ENCODE measurements at regions not wholly inside any gene's neighbourhood (a gene's known extent, or its start where the extent isn't known, plus 50 kb on each side); places are given as distances from the start of the nearest gene placed in this dataset.
"Not testable (repeated sequence)": the region's sequence is repeated elsewhere in the genome, so short reads cannot be mapped to it uniquely, and the experiment has no call there.

- no peak overlapping the region for H3K4me3 ChIP-seq (ENCODE audit: control insufficient read depth in 1 of 7, extremely low read depth in 1 of 7, insufficient read depth in 4 of 7, low read depth in 2 of 7, low read length in 6 of 7)
- ChIA-PET POLR2A (no interaction called here), CTCF (no interaction called here)
- H3K4me1 ChIP-seq (ENCODE audit: control extremely low read depth in 1 of 4, control insufficient read depth in 4 of 4, insufficient read depth in 4 of 4, low read length in 3 of 4) = no peaks in the 10 kb centered on the region
- H3K36me3 ChIP-seq (ENCODE audit: control insufficient read depth in 4 of 4, insufficient read depth in 4 of 4, low read length in 3 of 4) = no peaks in the 10 kb centered on the region
- H3K27me3 ChIP-seq (replicated peaks in 2 of 5; ENCODE audit: control insufficient read depth in 4 of 5, insufficient read depth in 5 of 5, low read length in 4 of 5) = no peaks in the 10 kb centered on the region
- WGBS (ENCODE audit: insufficient coverage) = 100% methylated on average over 2 of the region's 3 CpGs
- DNase-seq = no peak
- no peak overlapping the region for H3K27ac ChIP-seq (ENCODE audit: insufficient read depth in 1 of 2, low read depth in 1 of 2, low read length in 2 of 2, poor library complexity in 1 of 2, severe bottlenecking in 2 of 2)
- peaks cover 0 to 1% (median 0%) of the 10 kb centered on the region in 5 experiments for H3K9me3 ChIP-seq (ENCODE audit: control extremely low read depth in 1 of 5, control insufficient read depth in 4 of 5, insufficient read depth in 2 of 5, low read depth in 1 of 5, low read length in 4 of 5)
These were observed 138.1 kb downstream of the ARL5B start for GRCh38 chr10:18797286-18797685.

- Histone ChIP-seq H3K27me3 (replicated peaks in 2 of 5; ENCODE audit: control insufficient read depth in 4 of 5, insufficient read depth in 5 of 5, low read length in 4 of 5) (no peaks in the 10 kb centered on the region), H3K27ac (ENCODE audit: insufficient read depth in 1 of 2, low read depth in 1 of 2, low read length in 2 of 2, poor library complexity in 1 of 2, severe bottlenecking in 2 of 2) (no peak overlapping the region), H3K4me1 (ENCODE audit: control extremely low read depth in 1 of 4, control insufficient read depth in 4 of 4, insufficient read depth in 4 of 4, low read length in 3 of 4) (no peaks in the 10 kb centered on the region), H3K36me3 (ENCODE audit: control insufficient read depth in 4 of 4, insufficient read depth in 4 of 4, low read length in 3 of 4) (no peaks in the 10 kb centered on the region), H3K9me3 (ENCODE audit: control extremely low read depth in 1 of 5, control insufficient read depth in 4 of 5, insufficient read depth in 2 of 5, low read depth in 1 of 5, low read length in 4 of 5) (no peaks in the 10 kb centered on the region), H3K4me3 (ENCODE audit: control insufficient read depth in 1 of 7, extremely low read depth in 1 of 7, insufficient read depth in 4 of 7, low read depth in 2 of 7, low read length in 6 of 7) (no peak overlapping the region)
- WGBS (ENCODE audit: insufficient coverage) = 41% methylated on average over 2 of the region's 2 CpGs
- POLR2A ChIA-PET = no interaction called here
- DNase-seq = peak; percentile 1 to 26 (median 24)
- CTCF ChIA-PET = no interaction called here
These were observed 162.9 kb downstream of the ARL5B start for GRCh38 chr10:18822156-18822555.

- CTCF ChIA-PET = no interaction called here
- POLR2A ChIA-PET = no interaction called here
- WGBS (ENCODE audit: insufficient coverage) = 75% methylated on average over 1 of the region's 2 CpGs
- Histone ChIP-seq H3K36me3 (ENCODE audit: control insufficient read depth in 4 of 4, insufficient read depth in 4 of 4, low read length in 3 of 4) (no peaks in the 10 kb centered on the region), H3K4me1 (ENCODE audit: control extremely low read depth in 1 of 4, control insufficient read depth in 4 of 4, insufficient read depth in 4 of 4, low read length in 3 of 4) (no peaks in the 10 kb centered on the region), H3K27me3 (replicated peaks in 2 of 5; ENCODE audit: control insufficient read depth in 4 of 5, insufficient read depth in 5 of 5, low read length in 4 of 5) (no peaks in the 10 kb centered on the region), H3K9me3 (ENCODE audit: control extremely low read depth in 1 of 5, control insufficient read depth in 4 of 5, insufficient read depth in 2 of 5, low read depth in 1 of 5, low read length in 4 of 5) (no peaks in the 10 kb centered on the region), H3K27ac (ENCODE audit: insufficient read depth in 1 of 2, low read depth in 1 of 2, low read length in 2 of 2, poor library complexity in 1 of 2, severe bottlenecking in 2 of 2) (no peak overlapping the region), H3K4me3 (ENCODE audit: control insufficient read depth in 1 of 7, extremely low read depth in 1 of 7, insufficient read depth in 4 of 7, low read depth in 2 of 7, low read length in 6 of 7) (no peak overlapping the region)
- DNase-seq = no peak
These were observed 170.0 kb downstream of the ARL5B start for GRCh38 chr10:18829259-18829658.

GRCh38 chr10:18830277-18830676 is 171.0 kb downstream of the ARL5B start:
- no peaks in the 10 kb centered on the region for H3K4me1 ChIP-seq (ENCODE audit: control extremely low read depth in 1 of 4, control insufficient read depth in 4 of 4, insufficient read depth in 4 of 4, low read length in 3 of 4)
- WGBS (ENCODE audit: insufficient coverage) = 90% methylated on average over 1 of the region's 2 CpGs
- H3K27me3 ChIP-seq (replicated peaks in 2 of 5; ENCODE audit: control insufficient read depth in 4 of 5, insufficient read depth in 5 of 5, low read length in 4 of 5) = no peaks in the 10 kb centered on the region
- no peak for DNase-seq
- POLR2A ChIA-PET = no interaction called here
- H3K4me3 ChIP-seq (ENCODE audit: control insufficient read depth in 1 of 7, extremely low read depth in 1 of 7, insufficient read depth in 4 of 7, low read depth in 2 of 7, low read length in 6 of 7) = no peak overlapping the region
- CTCF ChIA-PET = no interaction called here
- no peaks in the 10 kb centered on the region for H3K36me3 ChIP-seq (ENCODE audit: control insufficient read depth in 4 of 4, insufficient read depth in 4 of 4, low read length in 3 of 4)
- no peak overlapping the region for H3K27ac ChIP-seq (ENCODE audit: insufficient read depth in 1 of 2, low read depth in 1 of 2, low read length in 2 of 2, poor library complexity in 1 of 2, severe bottlenecking in 2 of 2)
- no peaks in the 10 kb centered on the region for H3K9me3 ChIP-seq (ENCODE audit: control extremely low read depth in 1 of 5, control insufficient read depth in 4 of 5, insufficient read depth in 2 of 5, low read depth in 1 of 5, low read length in 4 of 5)

- H3K4me3 ChIP-seq (ENCODE audit: control insufficient read depth in 1 of 7, extremely low read depth in 1 of 7, insufficient read depth in 4 of 7, low read depth in 2 of 7, low read length in 6 of 7); H3K9me3 ChIP-seq (ENCODE audit: control extremely low read depth in 1 of 5, control insufficient read depth in 4 of 5, insufficient read depth in 2 of 5, low read depth in 1 of 5, low read length in 4 of 5); DNase-seq; H3K36me3 ChIP-seq (ENCODE audit: control insufficient read depth in 4 of 4, insufficient read depth in 4 of 4, low read length in 3 of 4); CTCF ChIA-PET; H3K27me3 ChIP-seq (replicated peaks in 2 of 5; ENCODE audit: control insufficient read depth in 4 of 5, insufficient read depth in 5 of 5, low read length in 4 of 5); H3K27ac ChIP-seq (ENCODE audit: insufficient read depth in 1 of 2, low read depth in 1 of 2, low read length in 2 of 2, poor library complexity in 1 of 2, severe bottlenecking in 2 of 2); H3K4me1 ChIP-seq (ENCODE audit: control extremely low read depth in 1 of 4, control insufficient read depth in 4 of 4, insufficient read depth in 4 of 4, low read length in 3 of 4); POLR2A ChIA-PET: not testable (repeated sequence)
- WGBS (ENCODE audit: insufficient coverage) = 90% methylated on average over 4 of the region's 7 CpGs
These were observed 192.0 kb upstream of the MALRD1 start for GRCh38 chr10:18856623-18857022.

GRCh38 chr10:18859659-18860058 is 188.9 kb upstream of the MALRD1 start:
- no CpG with 5 or more reads among the region's 1 CpG for WGBS (ENCODE audit: insufficient coverage)
- no peak overlapping the region for H3K27ac ChIP-seq (ENCODE audit: insufficient read depth in 1 of 2, low read depth in 1 of 2, low read length in 2 of 2, poor library complexity in 1 of 2, severe bottlenecking in 2 of 2)

GRCh38 chr10:18860186-18860585 is 188.4 kb upstream of the MALRD1 start:
- no peaks in the 10 kb centered on the region for H3K4me1 ChIP-seq (ENCODE audit: control extremely low read depth in 1 of 4, control insufficient read depth in 4 of 4, insufficient read depth in 4 of 4, low read length in 3 of 4)
- WGBS (ENCODE audit: insufficient coverage) = 85% methylated on average over 3 of the region's 7 CpGs
- H3K36me3 ChIP-seq (ENCODE audit: control insufficient read depth in 4 of 4, insufficient read depth in 4 of 4, low read length in 3 of 4) = no peaks in the 10 kb centered on the region
- no peaks in the 10 kb centered on the region for H3K9me3 ChIP-seq (ENCODE audit: control extremely low read depth in 1 of 5, control insufficient read depth in 4 of 5, insufficient read depth in 2 of 5, low read depth in 1 of 5, low read length in 4 of 5)
- H3K27ac ChIP-seq (ENCODE audit: insufficient read depth in 1 of 2, low read depth in 1 of 2, low read length in 2 of 2, poor library complexity in 1 of 2, severe bottlenecking in 2 of 2) = no peak overlapping the region
- no peaks in the 10 kb centered on the region for H3K27me3 ChIP-seq (replicated peaks in 2 of 5; ENCODE audit: control insufficient read depth in 4 of 5, insufficient read depth in 5 of 5, low read length in 4 of 5)
- no peak for DNase-seq
- ChIA-PET POLR2A (no interaction called here), CTCF (no interaction called here)
- no peak overlapping the region for H3K4me3 ChIP-seq (ENCODE audit: control insufficient read depth in 1 of 7, extremely low read depth in 1 of 7, insufficient read depth in 4 of 7, low read depth in 2 of 7, low read length in 6 of 7)

More at GRCh38 chr10:18859659-18860058, 188.9 kb upstream of the MALRD1 start:
- POLR2A ChIA-PET = no interaction called here
- H3K4me3 ChIP-seq (ENCODE audit: control insufficient read depth in 1 of 7, extremely low read depth in 1 of 7, insufficient read depth in 4 of 7, low read depth in 2 of 7, low read length in 6 of 7) = no peak overlapping the region
- DNase-seq = no peak
- CTCF ChIA-PET = no interaction called here
- no peaks in the 10 kb centered on the region for H3K9me3 ChIP-seq (ENCODE audit: control extremely low read depth in 1 of 5, control insufficient read depth in 4 of 5, insufficient read depth in 2 of 5, low read depth in 1 of 5, low read length in 4 of 5)
- no peaks in the 10 kb centered on the region for H3K4me1 ChIP-seq (ENCODE audit: control extremely low read depth in 1 of 4, control insufficient read depth in 4 of 4, insufficient read depth in 4 of 4, low read length in 3 of 4)
- no peaks in the 10 kb centered on the region for H3K27me3 ChIP-seq (replicated peaks in 2 of 5; ENCODE audit: control insufficient read depth in 4 of 5, insufficient read depth in 5 of 5, low read length in 4 of 5)
- H3K36me3 ChIP-seq (ENCODE audit: control insufficient read depth in 4 of 4, insufficient read depth in 4 of 4, low read length in 3 of 4) = no peaks in the 10 kb centered on the region

All from common myeloid progenitor, CD34-positive (primary cell).